H1 (cell line): ENCODE measurements at regions not wholly inside any gene's neighbourhood (a gene's known extent, or its start where the extent isn't known, plus 50 kb on each side); places are given as distances from the start of the nearest gene placed in this dataset.
A peak's percentile ranks its signal among the peaks of the same experiment; 100 is the strongest.

ENCODE experiments used
- CTCF ChIA-PET: fragments of 300-600 bp; sonication (Branson Sonifier 250); formaldehyde crosslinking; loops from one replicate; lab custom pipeline; 2021; ENCODE audit not compliant: partially characterized antibody; lab: Charles Lee
- POLR2A ChIA-PET: fragments of 300-600 bp; sonication (Branson Sonifier 250); formaldehyde crosslinking; loops from one replicate; lab custom pipeline; 2021; ENCODE audit warnings: inconsistent platforms; ENCODE audit not compliant: partially characterized antibody; lab: Charles Lee
- DNase-seq, 2 experiments: peaks; one replicate each; pipeline versions ENCODE4 v3.0.0 to v3.0.0-alpha.2; 2010 to 2022; ENCODE audit warnings: low spot score in 2 of 2, low read depth in 1 of 2, mixed read lengths in 1 of 2
- FAIRE-seq: peaks from 2 replicates; lab custom pipeline; 2011; peaks lifted over from hg19 to GRCh38; lab: Jason Lieb, UNC
- H2AFZ ChIP-seq: 2 replicates; pipeline ENCODE4 v1.8.1; 2012; ENCODE audit warnings: low read length, inconsistent platforms
- H2AK5ac ChIP-seq: 2 replicates; pipeline ENCODE4 v1.6.1; 2013; ENCODE audit warnings: low read depth, low read length
- H2BK120ac ChIP-seq: replicated peaks from 2 replicates; pipeline ENCODE3; 2013; ENCODE audit warnings: low read depth, low read length, inconsistent platforms
- H2BK12ac ChIP-seq: 2 replicates; pipeline ENCODE4 v1.6.1; 2013; ENCODE audit warnings: low read depth, low read length
- H2BK15ac ChIP-seq: 2 replicates; pipeline ENCODE4 v1.6.1; 2013; ENCODE audit warnings: low read length
- H2BK20ac ChIP-seq: 2 replicates; pipeline ENCODE4 v1.6.1; 2013; ENCODE audit warnings: low read length
- H2BK5ac ChIP-seq: 2 replicates; pipeline ENCODE4 v1.6.1; 2013; ENCODE audit warnings: low read depth, low read length
- H3K14ac ChIP-seq: 2 replicates; pipeline ENCODE4 v1.6.1; 2013; ENCODE audit warnings: inconsistent platforms; ENCODE audit not compliant: insufficient read length
- H3K18ac ChIP-seq: 2 replicates; pipeline ENCODE4 v1.6.1; 2013; ENCODE audit warnings: low read length; ENCODE audit errors: extremely low read depth
- H3K23ac ChIP-seq: 2 replicates; pipeline ENCODE4 v1.6.1; 2013; ENCODE audit warnings: inconsistent platforms; ENCODE audit not compliant: insufficient read length
- H3K23me2 ChIP-seq: 2 replicates; pipeline ENCODE4 v1.6.1; 2013; ENCODE audit warnings: low read depth, low read length
- H3K27ac ChIP-seq: 2 replicates; pipeline ENCODE4 v1.6.1; 2011; ENCODE audit warnings: low read depth, low read length, inconsistent platforms
- H3K27me3 ChIP-seq, 4 experiments: replicated peaks in 1 of 4; 1 replicate in 1 of 4; 2 replicates in 3 of 4; pipeline versions ENCODE4 v1.6.1 to v1.8.1; 2011 to 2013; ENCODE audit warnings: low read length in 3 of 4, mild to moderate bottlenecking in 3 of 4, inconsistent platforms in 2 of 4, mixed read lengths in 2 of 4, moderate library complexity in 1 of 4; ENCODE audit not compliant: control insufficient read depth in 3 of 4, insufficient read depth in 3 of 4; ENCODE audit errors: extremely low read depth in 1 of 4
- H3K36me3 ChIP-seq, 4 experiments: 2 replicates each; pipeline versions ENCODE4 v1.6.1 to v1.8.1; 2011 to 2013; ENCODE audit warnings: mild to moderate bottlenecking in 4 of 4, low read length in 3 of 4, moderate library complexity in 2 of 4, control low read depth in 1 of 4, inconsistent platforms in 1 of 4; ENCODE audit not compliant: insufficient read depth in 4 of 4, control insufficient read depth in 2 of 4
- H3K4ac ChIP-seq: replicated peaks from 2 replicates; pipeline ENCODE3; 2013; ENCODE audit warnings: low read length, low read depth, mixed read lengths, inconsistent platforms; ENCODE audit not compliant: insufficient read length
- H3K4me1 ChIP-seq, 4 experiments: replicated peaks in 1 of 4; 1 replicate in 1 of 4; 2 replicates in 3 of 4; pipeline versions ENCODE4 v1.6.1 to v1.8.1; 2011 to 2013; ENCODE audit warnings: low read length in 3 of 4, inconsistent platforms in 2 of 4, mixed read lengths in 1 of 4; ENCODE audit not compliant: insufficient read depth in 4 of 4, control insufficient read depth in 3 of 4
- H3K4me2 ChIP-seq, 2 experiments: 2 replicates each; pipeline versions ENCODE4 v1.6.1 to v1.8.1; 2011 to 2013; ENCODE audit warnings: low read depth in 2 of 2, low read length in 2 of 2, control low read depth in 1 of 2, inconsistent platforms in 1 of 2, mild to moderate bottlenecking in 1 of 2; ENCODE audit not compliant: insufficient read depth in 1 of 2
- H3K4me3 ChIP-seq, 4 experiments: fragments of 200-600, 300-600 bp in 1 of 4; sonication (generic), shearing (Covaris generic), sonication (Bioruptor Twin) in 1 of 4; 2 replicates each; pipeline versions ENCODE4 v1.5.1 to v1.8.1; 2011 to 2016; ENCODE audit warnings: low read length in 4 of 4, low read depth in 3 of 4, control low read depth in 2 of 4, inconsistent platforms in 2 of 4, mild to moderate bottlenecking in 2 of 4, mixed read lengths in 1 of 4, moderate library complexity in 1 of 4; ENCODE audit not compliant: insufficient read depth in 2 of 4; ENCODE audit errors: extremely low read depth in 1 of 4
- H3K56ac ChIP-seq: replicated peaks from 2 replicates; pipeline ENCODE3; 2013; ENCODE audit warnings: low read depth, mild to moderate bottlenecking, mixed read lengths, low read length, inconsistent platforms; ENCODE audit not compliant: insufficient read length
- H3K79me1 ChIP-seq: 2 replicates; pipeline ENCODE4 v1.6.1; 2013; ENCODE audit warnings: low read depth, low read length, control low read depth
- H3K79me2 ChIP-seq, 2 experiments: 2 replicates each; pipeline versions ENCODE4 v1.6.1 to v1.8.1; 2012 to 2013; ENCODE audit warnings: low read length in 2 of 2, mild to moderate bottlenecking in 2 of 2, inconsistent platforms in 1 of 2; ENCODE audit not compliant: insufficient read depth in 2 of 2, control insufficient read depth in 1 of 2
- H3K9ac ChIP-seq, 4 experiments: replicated peaks in 1 of 4; 1 replicate in 1 of 4; 2 replicates in 3 of 4; pipeline versions ENCODE4 v1.6.1 to v1.8.1; 2011 to 2013; ENCODE audit warnings: low read depth in 3 of 4, low read length in 3 of 4, control low read depth in 2 of 4, mild to moderate bottlenecking in 2 of 4, moderate library complexity in 2 of 4, inconsistent platforms in 1 of 4; ENCODE audit errors: extremely low read depth in 1 of 4
- H3K9me3 ChIP-seq, 2 experiments: 2 replicates each; pipeline versions ENCODE4 v1.6.1 to v1.8.1; 2012 to 2013; ENCODE audit warnings: mild to moderate bottlenecking in 2 of 2, moderate library complexity in 2 of 2, control low read depth in 1 of 2, inconsistent platforms in 1 of 2, low read depth in 1 of 2, low read length in 1 of 2, mixed read lengths in 1 of 2; ENCODE audit not compliant: insufficient read depth in 2 of 2
- H4K20me1 ChIP-seq, 2 experiments: replicated peaks in 1 of 2; 2 replicates each; pipeline versions ENCODE3 to v1.8.1; 2011 to 2013; ENCODE audit warnings: inconsistent platforms in 2 of 2, low read length in 2 of 2, mild to moderate bottlenecking in 1 of 2; ENCODE audit not compliant: insufficient read depth in 2 of 2, control insufficient read depth in 1 of 2
- H4K5ac ChIP-seq: 2 replicates; pipeline ENCODE4 v1.6.1; 2013; ENCODE audit warnings: low read length, low read depth, mixed read lengths, inconsistent platforms; ENCODE audit not compliant: insufficient read length
- H4K8ac ChIP-seq: 2 replicates; pipeline ENCODE4 v1.8.0; 2013; ENCODE audit warnings: mild to moderate bottlenecking, moderate library complexity, low read length, inconsistent platforms; ENCODE audit not compliant: insufficient read depth; ENCODE audit errors: extremely low read depth
- H4K91ac ChIP-seq: replicated peaks from 2 replicates; pipeline ENCODE3; 2013; ENCODE audit warnings: low read length, mixed read lengths, inconsistent platforms; ENCODE audit not compliant: insufficient read length
- ATF2 ChIP-seq: IDR thresholded peaks from 2 replicates; pipeline ENCODE4 v1.6.1; 2012; ENCODE audit warnings: low read length, inconsistent platforms
- CHD1 ChIP-seq: IDR thresholded peaks from 2 replicates; pipeline ENCODE4 v1.6.1; 2012; ENCODE audit warnings: low read depth, low read length, improper control_type of control experiment
- KDM5A ChIP-seq: fragments of 200-600 bp; IDR thresholded peaks from 2 replicates; pipeline ENCODE4 v1.7.1; 2012; ENCODE audit warnings: mild to moderate bottlenecking, low read length, inconsistent platforms, mixed read lengths
- POLR2A ChIP-seq, 2 experiments: IDR thresholded peaks; 1 replicate in 1 of 2; 2 replicates in 1 of 2; pipeline ENCODE4 v1.6.1; 2011; ENCODE audit warnings: low read depth in 2 of 2, low read length in 2 of 2, mild to moderate bottlenecking in 2 of 2; ENCODE audit errors: control extremely low read depth in 1 of 2
- POU5F1 ChIP-seq: IDR thresholded peaks from 2 replicates; pipeline ENCODE4 v1.6.1; 2011; ENCODE audit warnings: low read depth, mild to moderate bottlenecking, low read length, moderate library complexity
- RBBP5 ChIP-seq: IDR thresholded peaks from 2 replicates; pipeline ENCODE4 v1.7.1; 2012; ENCODE audit warnings: low read depth, mild to moderate bottlenecking, inconsistent platforms, low read length, moderate library complexity, borderline replicate concordance
- SIX5 ChIP-seq: IDR thresholded peaks from 2 replicates; pipeline ENCODE4 v1.6.1; 2011; ENCODE audit warnings: mild to moderate bottlenecking, low read depth, low read length
- WGBS, 2 experiments: shearing (Covaris generic) in 1 of 2; methylation state at CpG; one replicate each; pipeline versions ENCODE4 v1.1.6 to v1.1.7; 2013 to 2015; ENCODE audit warnings: low lambda C conversion rate in 2 of 2, mixed read lengths in 2 of 2, inconsistent platforms in 1 of 2, low coverage in 1 of 2, missing lambda C conversion rate in 1 of 2; ENCODE audit not compliant: insufficient replicate concordance in 2 of 2, insufficient coverage in 1 of 2, insufficient read length in 1 of 2; ENCODE audit errors: extremely low coverage in 1 of 2, missing lambda C conversion rate in 1 of 2; 5-methylcytosine and 5-hydroxymethylcytosine counted together

GRCh38 chr6:87900160-87900698, 147.4 kb upstream of the SPACA1 start:
- Histone ChIP-seq H3K79me2 (no peaks in the 10 kb centered on the region), H2AFZ (no peak overlapping the region), H3K23me2 (no peaks in the 10 kb centered on the region), H3K36me3 (no peaks in the 10 kb centered on the region), H3K18ac (no peak overlapping the region), H4K91ac (no peak overlapping the region), H3K4me2 (no peak overlapping the region), H3K79me1 (no peaks in the 10 kb centered on the region), H3K9ac (no peak overlapping the region), H2BK15ac (no peak overlapping the region), H3K4me3 (no peak overlapping the region), H2AK5ac (no peak overlapping the region), H4K5ac (no peak overlapping the region), H3K9me3 (no peaks in the 10 kb centered on the region), H4K8ac (peak overlapping the region; percentile 38; the same call in 1 of the 2 replicates), H3K4me1 (peaks cover 0 to 18% (median 8%) of the 10 kb centered on the region in 4 experiments; a peak in 5 of 7 replicates), H3K27me3 (peaks cover 0 to 1% (median 0%) of the 10 kb centered on the region in 4 experiments; a peak in 1 of 7 replicates), H3K23ac (no peak overlapping the region), H3K56ac (no peak overlapping the region), H2BK5ac (no peak overlapping the region), H3K4ac (no peak overlapping the region), H3K14ac (no peak overlapping the region), H4K20me1 (peaks cover 0 to 2% of the 10 kb centered on the region in 2 experiments), H3K27ac (no peak overlapping the region), H2BK120ac (no peak overlapping the region), H2BK12ac (no peak overlapping the region), H2BK20ac (no peak overlapping the region)
- TF ChIP-seq KDM5A (no peak), CHD1 (no peak), ATF2 (no peak), POU5F1 (no peak), RBBP5 (no peak), POLR2A (IDR thresholded peaks at IDR 0.05; ENCODE audit: control extremely low read depth in 1 of 2, low read depth in 2 of 2, low read length in 2 of 2) (no peak), SIX5 (no peak)
- WGBS, 2 experiments, result 92% methylated on average over 6 of the region's 6 CpGs; no CpG with 5 or more reads in 1 of the 2 experiments
- POLR2A ChIA-PET, result no interaction called here
- DNase-seq, result no peak
- CTCF ChIA-PET, result no interaction called here
- no peak for FAIRE-seq
